ENCODE measurements at regions not wholly inside any gene's neighbourhood (a gene's known extent, or its start where the extent isn't known, plus 50 kb on each side); places are given as distances from the start of the nearest gene placed in this dataset.

DNA sequence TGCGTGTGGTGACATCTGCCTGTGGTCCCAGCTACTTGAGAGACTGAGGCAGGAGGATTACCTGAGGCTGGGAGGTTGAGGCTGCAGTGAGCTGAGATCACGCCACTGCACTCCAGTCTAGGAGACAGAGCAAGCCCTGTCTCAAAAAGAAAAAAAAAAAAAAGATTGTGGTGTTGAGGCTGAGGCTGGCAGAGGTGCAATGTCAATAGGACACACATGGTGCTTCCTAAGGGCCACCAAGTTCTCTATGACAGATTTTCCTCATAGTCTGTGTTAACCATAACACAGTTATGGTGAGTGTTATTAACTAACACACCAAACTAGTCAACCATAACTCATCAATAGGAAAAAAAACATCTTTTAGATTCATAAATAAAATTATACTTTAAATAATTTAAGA lies 494.4 kb downstream of the TMX3 start:
- no peak for DNase-seq (ENCODE audit: low read depth)
- H3K4me3 ChIP-seq (ENCODE audit: low read depth, low read length), result no peak overlapping the region
- TF ChIP-seq, protein P1, sequence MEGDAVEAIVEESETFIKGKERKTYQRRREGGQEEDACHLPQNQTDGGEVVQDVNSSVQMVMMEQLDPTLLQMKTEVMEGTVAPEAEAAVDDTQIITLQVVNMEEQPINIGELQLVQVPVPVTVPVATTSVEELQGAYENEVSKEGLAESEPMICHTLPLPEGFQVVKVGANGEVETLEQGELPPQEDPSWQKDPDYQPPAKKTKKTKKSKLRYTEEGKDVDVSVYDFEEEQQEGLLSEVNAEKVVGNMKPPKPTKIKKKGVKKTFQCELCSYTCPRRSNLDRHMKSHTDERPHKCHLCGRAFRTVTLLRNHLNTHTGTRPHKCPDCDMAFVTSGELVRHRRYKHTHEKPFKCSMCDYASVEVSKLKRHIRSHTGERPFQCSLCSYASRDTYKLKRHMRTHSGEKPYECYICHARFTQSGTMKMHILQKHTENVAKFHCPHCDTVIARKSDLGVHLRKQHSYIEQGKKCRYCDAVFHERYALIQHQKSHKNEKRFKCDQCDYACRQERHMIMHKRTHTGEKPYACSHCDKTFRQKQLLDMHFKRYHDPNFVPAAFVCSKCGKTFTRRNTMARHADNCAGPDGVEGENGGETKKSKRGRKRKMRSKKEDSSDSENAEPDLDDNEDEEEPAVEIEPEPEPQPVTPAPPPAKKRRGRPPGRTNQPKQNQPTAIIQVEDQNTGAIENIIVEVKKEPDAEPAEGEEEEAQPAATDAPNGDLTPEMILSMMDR (IDR thresholded peaks at IDR 0.05; ENCODE audit: low read depth, low read length, missing control alignments), result no peak

DNA sequence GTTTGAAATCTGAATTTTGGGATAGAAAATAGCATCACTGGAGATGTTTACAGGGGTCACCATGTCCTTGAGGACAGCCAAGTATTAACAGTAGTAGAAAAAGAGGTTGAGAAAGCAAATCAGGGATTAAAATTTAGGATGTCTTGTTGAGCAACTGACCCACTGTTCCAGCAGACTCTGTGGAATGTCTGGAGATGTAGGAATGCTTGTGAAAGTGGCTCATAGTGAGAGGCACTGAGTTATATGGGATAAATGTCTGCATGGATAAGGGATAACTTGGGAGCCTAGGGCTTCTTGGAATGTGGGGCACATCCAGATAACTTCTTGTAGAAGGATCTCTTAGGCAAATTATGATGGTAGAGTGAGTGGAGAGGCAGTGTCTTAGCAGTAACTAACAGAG lies 495.0 kb downstream of the TMX3 start:
- no peak for DNase-seq (ENCODE audit: low read depth)
- H3K4me3 ChIP-seq (ENCODE audit: low read depth, low read length), result no peak overlapping the region
- TF ChIP-seq, protein P1 (IDR thresholded peaks at IDR 0.05; ENCODE audit: low read depth, low read length, missing control alignments), result no peak

DNA sequence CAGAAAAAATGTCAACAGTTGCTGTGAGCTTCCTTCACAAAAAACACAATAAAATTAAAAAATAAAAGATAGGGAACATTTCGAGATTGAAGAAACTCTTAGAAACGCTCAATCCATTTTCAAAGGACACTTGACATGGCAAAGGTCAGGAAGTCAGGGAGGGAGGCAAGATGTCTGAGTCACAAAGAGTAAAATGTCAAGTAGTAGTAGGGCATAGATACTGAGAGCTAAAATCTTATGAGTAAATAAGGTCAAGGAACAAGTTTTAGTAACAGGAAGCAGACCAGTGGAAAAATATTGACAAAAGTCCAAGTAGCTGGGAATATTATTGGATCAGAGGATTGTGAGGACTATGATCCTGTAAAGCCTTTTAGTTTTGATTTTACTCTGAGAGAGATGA lies 495.6 kb downstream of the TMX3 start:
- TF ChIP-seq, protein P1 (IDR thresholded peaks at IDR 0.05; ENCODE audit: low read depth, low read length, missing control alignments), result no peak
- DNase-seq (ENCODE audit: low read depth), result no peak
- H3K4me3 ChIP-seq (ENCODE audit: low read depth, low read length), result no peak overlapping the region

DNA sequence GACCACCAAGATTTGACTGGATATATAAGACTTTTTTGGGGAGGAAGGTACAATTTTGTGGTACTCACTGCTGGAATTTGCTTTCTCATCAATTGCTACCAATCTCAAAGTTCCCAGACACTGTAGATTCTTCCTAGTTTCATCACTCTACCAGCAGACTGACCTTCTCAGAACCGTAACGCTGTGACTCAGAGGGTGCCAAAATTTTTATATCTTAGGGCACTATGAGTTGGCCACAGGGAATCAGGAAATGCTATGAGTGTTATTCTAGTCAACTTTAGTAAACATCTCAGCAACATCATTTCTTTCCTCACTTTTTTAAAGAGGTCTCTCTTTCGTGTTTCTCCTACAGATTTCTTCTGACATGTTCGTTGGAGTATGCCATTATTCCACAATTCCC lies 499.0 kb downstream of the TMX3 start:
- no peak overlapping the region for H3K4me3 ChIP-seq (ENCODE audit: low read depth, low read length)
- TF ChIP-seq, protein P1 (IDR thresholded peaks at IDR 0.05; ENCODE audit: low read depth, low read length, missing control alignments), result no peak
- no peak for DNase-seq (ENCODE audit: low read depth)

DNA sequence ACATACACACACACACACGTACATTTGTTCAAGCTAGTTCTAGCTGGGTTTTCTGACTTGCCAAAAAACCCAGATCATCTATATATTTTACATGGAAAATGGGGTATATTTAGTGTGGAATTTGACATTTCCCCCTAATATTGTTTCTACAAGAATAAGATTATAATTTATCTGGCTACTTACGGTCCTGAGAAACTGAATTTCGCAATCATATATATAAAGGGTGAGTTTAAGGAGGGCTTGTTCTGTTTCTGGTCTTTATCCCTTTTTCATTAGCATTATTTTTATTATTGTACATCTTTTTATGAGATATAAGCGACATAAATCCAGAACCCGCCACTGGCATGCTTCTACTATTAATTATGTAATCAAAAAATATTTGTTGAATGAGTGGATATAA lies 528.9 kb downstream of the TMX3 start:
- H3K4me3 ChIP-seq (ENCODE audit: low read depth, low read length), result no peak overlapping the region
- TF ChIP-seq, protein P1 (IDR thresholded peaks at IDR 0.05; ENCODE audit: low read depth, low read length, missing control alignments), result no peak
- DNase-seq (ENCODE audit: low read depth), result no peak

DNA sequence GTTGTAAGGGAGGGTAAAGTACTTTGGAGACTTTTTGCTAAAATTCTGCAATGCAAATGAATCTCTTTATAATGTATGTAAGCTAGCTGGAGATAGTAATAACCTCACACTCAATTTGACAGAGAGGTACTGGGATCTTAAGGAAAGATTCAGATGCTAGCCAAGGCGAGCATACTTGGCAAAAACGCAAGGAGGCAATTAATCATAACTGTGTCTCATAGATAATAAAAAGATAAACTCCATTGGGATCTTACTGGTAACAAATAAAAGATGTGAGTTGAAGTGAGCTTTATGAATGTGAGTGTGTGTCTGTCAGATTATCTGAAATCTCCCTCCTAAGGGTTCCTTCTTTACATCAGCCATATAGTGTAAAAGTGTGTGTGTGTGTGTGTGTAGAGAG lies 533.0 kb downstream of the TMX3 start:
- no peak for DNase-seq (ENCODE audit: low read depth)

DNA sequence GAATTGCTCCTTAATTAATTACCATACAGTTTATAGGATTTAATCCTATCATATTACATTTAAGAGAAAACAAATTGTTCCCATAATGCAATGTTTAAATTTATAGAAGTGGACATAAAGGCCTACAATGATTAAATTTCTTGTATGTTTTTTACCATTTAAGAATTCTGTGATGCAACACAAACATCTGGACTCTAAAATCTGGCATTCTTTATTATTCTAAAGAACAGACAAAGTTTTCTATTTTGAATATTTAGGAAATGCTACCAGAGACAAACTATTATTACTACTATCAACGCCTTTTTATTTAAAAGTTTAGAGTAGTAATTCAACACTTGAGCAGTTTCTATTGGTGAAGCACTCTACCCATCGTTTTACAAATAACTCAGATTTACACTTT lies 535.1 kb downstream of the TMX3 start:
- TF ChIP-seq, protein P1 (IDR thresholded peaks at IDR 0.05; ENCODE audit: low read depth, low read length, missing control alignments), result no peak
- H3K4me3 ChIP-seq (ENCODE audit: low read depth, low read length), result no peak overlapping the region
- DNase-seq (ENCODE audit: low read depth), result no peak

More for the DNA sequence above, 533.0 kb downstream of the TMX3 start:
- TF ChIP-seq, protein P1 (IDR thresholded peaks at IDR 0.05; ENCODE audit: low read depth, low read length, missing control alignments), result no peak
- H3K4me3 ChIP-seq (ENCODE audit: low read depth, low read length), result no peak overlapping the region
